Loucy (cell line): ENCODE measurements at regions not wholly inside any gene's neighbourhood (a gene's known extent, or its start where the extent isn't known, plus 50 kb on each side); places are given as distances from the start of the nearest gene placed in this dataset.

Source experiments
- H2AFZ ChIP-seq: fragments of 200-600 bp; sonication (generic); 2 replicates; pipeline ENCODE4 v1.6.0; 2016; ENCODE audit warnings: antibody characterized with exemption, mild to moderate bottlenecking, low read length, moderate library complexity
- H3F3A ChIP-seq: fragments of 200-600 bp; 2 replicates; pipeline ENCODE4 v1.6.0; 2016; ENCODE audit warnings: antibody characterized with exemption, low read depth, mild to moderate bottlenecking
- H3K27me3 ChIP-seq: fragments of 200-600 bp; sonication (generic); 2 replicates; pipeline ENCODE4 v1.6.1; 2014; ENCODE audit warnings: low read length, mild to moderate bottlenecking; ENCODE audit not compliant: insufficient read depth, poor library complexity, severe bottlenecking
- H3K36me3 ChIP-seq: fragments of 200-600 bp; sonication (generic); 2 replicates; pipeline ENCODE4 v1.6.1; 2016; ENCODE audit warnings: low read length; ENCODE audit not compliant: insufficient read depth
- H3K4me1 ChIP-seq: fragments of 200-600 bp; sonication (generic); 2 replicates; pipeline ENCODE4 v1.5.1; 2014; ENCODE audit warnings: low read length, mild to moderate bottlenecking; ENCODE audit not compliant: insufficient read depth, poor library complexity, severe bottlenecking
- H3K4me2 ChIP-seq: fragments of 200-600 bp; sonication (generic); 2 replicates; pipeline ENCODE4 v1.6.0; 2014; ENCODE audit warnings: antibody characterized with exemption, low read length, low read depth, mild to moderate bottlenecking; ENCODE audit not compliant: poor library complexity, severe bottlenecking
- H3K4me3 ChIP-seq: fragments of 200-600 bp; sonication (generic); 2 replicates; pipeline ENCODE4 v1.5.1; 2014; ENCODE audit warnings: low read length, mild to moderate bottlenecking, mixed read lengths; ENCODE audit not compliant: poor library complexity, severe bottlenecking
- H3K79me2 ChIP-seq: fragments of 200-600 bp; sonication (generic); 2 replicates; pipeline ENCODE4 v1.6.1; 2014; ENCODE audit warnings: low read length; ENCODE audit not compliant: insufficient read depth
- H3K9ac ChIP-seq: fragments of 200-600 bp; sonication (generic); 2 replicates; pipeline ENCODE4 v1.6.0; 2014; ENCODE audit warnings: mild to moderate bottlenecking, low read depth, low read length, moderate library complexity; ENCODE audit not compliant: poor library complexity, severe bottlenecking
- H3K9me2 ChIP-seq: fragments of 200-600 bp; sonication (generic); replicated peaks from 2 replicates; pipeline ENCODE4 v1.6.1; 2016; ENCODE audit warnings: low read depth, low read length, mixed read lengths
- H3K9me3 ChIP-seq: fragments of 200-600 bp; sonication (generic); 2 replicates; pipeline ENCODE4 v1.6.1; 2014; ENCODE audit warnings: mild to moderate bottlenecking, antibody characterized with exemption, low read length, low read depth; ENCODE audit not compliant: insufficient read depth
- H4K20me1 ChIP-seq: fragments of 200-600 bp; sonication (generic); 2 replicates; pipeline ENCODE4 v1.6.0; 2014; ENCODE audit warnings: antibody characterized with exemption, low read length, mild to moderate bottlenecking; ENCODE audit not compliant: insufficient read depth, poor library complexity, severe bottlenecking
- CTCF ChIP-seq: fragments of 200-600 bp; sonication (generic); conservative IDR thresholded peaks from 2 replicates; pipeline ENCODE4 v1.5.1; 2014; ENCODE audit warnings: mild to moderate bottlenecking, antibody characterized with exemption, low read length
- EZH2phosphoT487 ChIP-seq: fragments of 200-600 bp; IDR thresholded peaks from 2 replicates; pipeline ENCODE4 v1.6.1; 2018; ENCODE audit warnings: antibody characterized with exemption, mild to moderate bottlenecking, moderate library complexity, borderline replicate concordance

GRCh38 chr2:58714238-58714637, 473.1 kb upstream of the FANCL start:
- H3K27me3 ChIP-seq, result no peaks in the 10 kb centered on the region

GRCh38 chr2:58710795-58711279, 469.7 kb upstream of the FANCL start:
- no peaks in the 10 kb centered on the region for H3K9me3 ChIP-seq
- H2AFZ ChIP-seq, result peak overlapping the region; percentile 46; the same call in 1 of the 2 replicates
- H3F3A ChIP-seq, result no peaks in the 10 kb centered on the region
- H3K79me2 ChIP-seq, result no peaks in the 10 kb centered on the region
- no peak overlapping the region for H3K4me3 ChIP-seq
- H3K36me3 ChIP-seq, result no peaks in the 10 kb centered on the region
- peaks cover 18% of the 10 kb centered on the region for H3K4me1 ChIP-seq
- H3K9me2 ChIP-seq, result no peaks in the 10 kb centered on the region
- H3K9ac ChIP-seq, result no peak overlapping the region
- no peak overlapping the region for H3K4me2 ChIP-seq
- no peaks in the 10 kb centered on the region for H3K27me3 ChIP-seq
- H4K20me1 ChIP-seq, result no peaks in the 10 kb centered on the region
- TF ChIP-seq EZH2phosphoT487 (no peak), CTCF (no peak)

More at GRCh38 chr2:58714238-58714637, 473.1 kb upstream of the FANCL start:
- H3K4me2 ChIP-seq, result no peak overlapping the region
- no peaks in the 10 kb centered on the region for H3K79me2 ChIP-seq
- no peak overlapping the region for H3K4me3 ChIP-seq
- H4K20me1 ChIP-seq, result no peaks in the 10 kb centered on the region
- H3K9me3 ChIP-seq, result no peaks in the 10 kb centered on the region
- H3K9ac ChIP-seq, result no peak overlapping the region
- no peaks in the 10 kb centered on the region for H3K36me3 ChIP-seq
- no peak for TF ChIP-seq CTCF
- TF ChIP-seq EZH2phosphoT487, result no peak
- H2AFZ ChIP-seq, result no peak overlapping the region
- H3K4me1 ChIP-seq, result peaks cover 42% of the 10 kb centered on the region
- no peaks in the 10 kb centered on the region for H3K9me2 ChIP-seq
- no peaks in the 10 kb centered on the region for H3F3A ChIP-seq

GRCh38 chr2:58709687-58710354, 468.7 kb upstream of the FANCL start:
- H4K20me1 ChIP-seq, result no peaks in the 10 kb centered on the region
- H3K79me2 ChIP-seq, result no peaks in the 10 kb centered on the region
- H3K9me2 ChIP-seq, result no peaks in the 10 kb centered on the region
- peak overlapping the region; percentile 29 for H3K9ac ChIP-seq
- H3K27me3 ChIP-seq, result no peaks in the 10 kb centered on the region
- TF ChIP-seq EZH2phosphoT487, result no peak
- no peak for TF ChIP-seq CTCF
- peak overlapping the region; percentile 62 for H2AFZ ChIP-seq
- no peaks in the 10 kb centered on the region for H3F3A ChIP-seq
- H3K36me3 ChIP-seq, result no peaks in the 10 kb centered on the region
- no peak overlapping the region for H3K4me3 ChIP-seq
- no peaks in the 10 kb centered on the region for H3K9me3 ChIP-seq
- H3K4me1 ChIP-seq, result peaks cover 17% of the 10 kb centered on the region
- no peak overlapping the region for H3K4me2 ChIP-seq
